H1 (cell line): ENCODE measurements at regions not wholly inside any gene's neighbourhood (a gene's known extent, or its start where the extent isn't known, plus 50 kb on each side); places are given as distances from the start of the nearest gene placed in this dataset.

ENCODE experiments used
- CTCF ChIA-PET: fragments of 300-600 bp; sonication (Branson Sonifier 250); formaldehyde crosslinking; loops from one replicate; lab custom pipeline; 2021; ENCODE audit not compliant: partially characterized antibody; lab: Charles Lee
- POLR2A ChIA-PET: fragments of 300-600 bp; sonication (Branson Sonifier 250); formaldehyde crosslinking; loops from one replicate; lab custom pipeline; 2021; ENCODE audit warnings: inconsistent platforms; ENCODE audit not compliant: partially characterized antibody; lab: Charles Lee
- DNase-seq, 2 experiments: peaks; one replicate each; pipeline versions ENCODE4 v3.0.0 to v3.0.0-alpha.2; 2010 to 2022; ENCODE audit warnings: low spot score in 2 of 2, low read depth in 1 of 2, mixed read lengths in 1 of 2
- FAIRE-seq: peaks from 2 replicates; lab custom pipeline; 2011; peaks lifted over from hg19 to GRCh38; lab: Jason Lieb, UNC
- H2AFZ ChIP-seq: 2 replicates; pipeline ENCODE4 v1.8.1; 2012; ENCODE audit warnings: low read length, inconsistent platforms
- H2AK5ac ChIP-seq: 2 replicates; pipeline ENCODE4 v1.6.1; 2013; ENCODE audit warnings: low read depth, low read length
- H2BK120ac ChIP-seq: replicated peaks from 2 replicates; pipeline ENCODE3; 2013; ENCODE audit warnings: low read depth, low read length, inconsistent platforms
- H2BK12ac ChIP-seq: 2 replicates; pipeline ENCODE4 v1.6.1; 2013; ENCODE audit warnings: low read depth, low read length
- H2BK15ac ChIP-seq: 2 replicates; pipeline ENCODE4 v1.6.1; 2013; ENCODE audit warnings: low read length
- H2BK20ac ChIP-seq: 2 replicates; pipeline ENCODE4 v1.6.1; 2013; ENCODE audit warnings: low read length
- H2BK5ac ChIP-seq: 2 replicates; pipeline ENCODE4 v1.6.1; 2013; ENCODE audit warnings: low read depth, low read length
- H3K14ac ChIP-seq: 2 replicates; pipeline ENCODE4 v1.6.1; 2013; ENCODE audit warnings: inconsistent platforms; ENCODE audit not compliant: insufficient read length
- H3K18ac ChIP-seq: 2 replicates; pipeline ENCODE4 v1.6.1; 2013; ENCODE audit warnings: low read length; ENCODE audit errors: extremely low read depth
- H3K23ac ChIP-seq: 2 replicates; pipeline ENCODE4 v1.6.1; 2013; ENCODE audit warnings: inconsistent platforms; ENCODE audit not compliant: insufficient read length
- H3K23me2 ChIP-seq: 2 replicates; pipeline ENCODE4 v1.6.1; 2013; ENCODE audit warnings: low read depth, low read length
- H3K27ac ChIP-seq: 2 replicates; pipeline ENCODE4 v1.6.1; 2011; ENCODE audit warnings: low read depth, low read length, inconsistent platforms
- H3K27me3 ChIP-seq, 4 experiments: replicated peaks in 1 of 4; 1 replicate in 1 of 4; 2 replicates in 3 of 4; pipeline versions ENCODE4 v1.6.1 to v1.8.1; 2011 to 2013; ENCODE audit warnings: low read length in 3 of 4, mild to moderate bottlenecking in 3 of 4, inconsistent platforms in 2 of 4, mixed read lengths in 2 of 4, moderate library complexity in 1 of 4; ENCODE audit not compliant: control insufficient read depth in 3 of 4, insufficient read depth in 3 of 4; ENCODE audit errors: extremely low read depth in 1 of 4
- H3K36me3 ChIP-seq, 4 experiments: 2 replicates each; pipeline versions ENCODE4 v1.6.1 to v1.8.1; 2011 to 2013; ENCODE audit warnings: mild to moderate bottlenecking in 4 of 4, low read length in 3 of 4, moderate library complexity in 2 of 4, control low read depth in 1 of 4, inconsistent platforms in 1 of 4; ENCODE audit not compliant: insufficient read depth in 4 of 4, control insufficient read depth in 2 of 4
- H3K4ac ChIP-seq: replicated peaks from 2 replicates; pipeline ENCODE3; 2013; ENCODE audit warnings: low read length, low read depth, mixed read lengths, inconsistent platforms; ENCODE audit not compliant: insufficient read length
- H3K4me1 ChIP-seq, 4 experiments: replicated peaks in 1 of 4; 1 replicate in 1 of 4; 2 replicates in 3 of 4; pipeline versions ENCODE4 v1.6.1 to v1.8.1; 2011 to 2013; ENCODE audit warnings: low read length in 3 of 4, inconsistent platforms in 2 of 4, mixed read lengths in 1 of 4; ENCODE audit not compliant: insufficient read depth in 4 of 4, control insufficient read depth in 3 of 4
- H3K4me2 ChIP-seq, 2 experiments: 2 replicates each; pipeline versions ENCODE4 v1.6.1 to v1.8.1; 2011 to 2013; ENCODE audit warnings: low read depth in 2 of 2, low read length in 2 of 2, control low read depth in 1 of 2, inconsistent platforms in 1 of 2, mild to moderate bottlenecking in 1 of 2; ENCODE audit not compliant: insufficient read depth in 1 of 2
- H3K4me3 ChIP-seq, 4 experiments: fragments of 200-600, 300-600 bp in 1 of 4; sonication (generic), shearing (Covaris generic), sonication (Bioruptor Twin) in 1 of 4; 2 replicates each; pipeline versions ENCODE4 v1.5.1 to v1.8.1; 2011 to 2016; ENCODE audit warnings: low read length in 4 of 4, low read depth in 3 of 4, control low read depth in 2 of 4, inconsistent platforms in 2 of 4, mild to moderate bottlenecking in 2 of 4, mixed read lengths in 1 of 4, moderate library complexity in 1 of 4; ENCODE audit not compliant: insufficient read depth in 2 of 4; ENCODE audit errors: extremely low read depth in 1 of 4
- H3K56ac ChIP-seq: replicated peaks from 2 replicates; pipeline ENCODE3; 2013; ENCODE audit warnings: low read depth, mild to moderate bottlenecking, mixed read lengths, low read length, inconsistent platforms; ENCODE audit not compliant: insufficient read length
- H3K79me1 ChIP-seq: 2 replicates; pipeline ENCODE4 v1.6.1; 2013; ENCODE audit warnings: low read depth, low read length, control low read depth
- H3K79me2 ChIP-seq, 2 experiments: 2 replicates each; pipeline versions ENCODE4 v1.6.1 to v1.8.1; 2012 to 2013; ENCODE audit warnings: low read length in 2 of 2, mild to moderate bottlenecking in 2 of 2, inconsistent platforms in 1 of 2; ENCODE audit not compliant: insufficient read depth in 2 of 2, control insufficient read depth in 1 of 2
- H3K9ac ChIP-seq, 4 experiments: replicated peaks in 1 of 4; 1 replicate in 1 of 4; 2 replicates in 3 of 4; pipeline versions ENCODE4 v1.6.1 to v1.8.1; 2011 to 2013; ENCODE audit warnings: low read depth in 3 of 4, low read length in 3 of 4, control low read depth in 2 of 4, mild to moderate bottlenecking in 2 of 4, moderate library complexity in 2 of 4, inconsistent platforms in 1 of 4; ENCODE audit errors: extremely low read depth in 1 of 4
- H3K9me3 ChIP-seq, 2 experiments: 2 replicates each; pipeline versions ENCODE4 v1.6.1 to v1.8.1; 2012 to 2013; ENCODE audit warnings: mild to moderate bottlenecking in 2 of 2, moderate library complexity in 2 of 2, control low read depth in 1 of 2, inconsistent platforms in 1 of 2, low read depth in 1 of 2, low read length in 1 of 2, mixed read lengths in 1 of 2; ENCODE audit not compliant: insufficient read depth in 2 of 2
- H4K20me1 ChIP-seq, 2 experiments: replicated peaks in 1 of 2; 2 replicates each; pipeline versions ENCODE3 to v1.8.1; 2011 to 2013; ENCODE audit warnings: inconsistent platforms in 2 of 2, low read length in 2 of 2, mild to moderate bottlenecking in 1 of 2; ENCODE audit not compliant: insufficient read depth in 2 of 2, control insufficient read depth in 1 of 2
- H4K5ac ChIP-seq: 2 replicates; pipeline ENCODE4 v1.6.1; 2013; ENCODE audit warnings: low read length, low read depth, mixed read lengths, inconsistent platforms; ENCODE audit not compliant: insufficient read length
- H4K8ac ChIP-seq: 2 replicates; pipeline ENCODE4 v1.8.0; 2013; ENCODE audit warnings: mild to moderate bottlenecking, moderate library complexity, low read length, inconsistent platforms; ENCODE audit not compliant: insufficient read depth; ENCODE audit errors: extremely low read depth
- H4K91ac ChIP-seq: replicated peaks from 2 replicates; pipeline ENCODE3; 2013; ENCODE audit warnings: low read length, mixed read lengths, inconsistent platforms; ENCODE audit not compliant: insufficient read length
- BCL11A ChIP-seq, 2 experiments: IDR thresholded peaks; one replicate each; pipeline ENCODE4 v1.6.1; 2011; ENCODE audit warnings: low read depth in 2 of 2, low read length in 2 of 2, mild to moderate bottlenecking in 2 of 2
- CHD2 ChIP-seq: IDR thresholded peaks from 2 replicates; pipeline ENCODE4 v1.6.1; 2012; ENCODE audit warnings: low read length, improper control_type of control experiment
- E2F6 ChIP-seq: IDR thresholded peaks from 2 replicates; pipeline ENCODE4 v1.6.1; 2012; ENCODE audit warnings: inconsistent platforms
- JUN ChIP-seq: IDR thresholded peaks from 2 replicates; pipeline ENCODE4 v1.6.1; 2011; ENCODE audit warnings: low read depth, mild to moderate bottlenecking, improper control_type of control experiment, low read length
- MAX ChIP-seq: IDR thresholded peaks from 2 replicates; pipeline ENCODE4 v1.6.1; 2012; ENCODE audit warnings: inconsistent platforms
- NRF1 ChIP-seq: IDR thresholded peaks from 2 replicates; pipeline ENCODE4 v1.6.1; 2011; ENCODE audit warnings: mild to moderate bottlenecking, low read depth, low read length, improper control_type of control experiment
- SAP30 ChIP-seq: fragments of 300-600 bp; sonication (generic); IDR thresholded peaks from 2 replicates; pipeline ENCODE4 v1.7.1; 2012; ENCODE audit warnings: low read length, moderate library complexity, mild to moderate bottlenecking, inconsistent platforms; ENCODE audit not compliant: insufficient read depth, insufficient replicate concordance
- SIRT6 ChIP-seq: IDR thresholded peaks from one replicate; pipeline ENCODE4 v1.7.1; 2012; ENCODE audit warnings: low read length, inconsistent platforms
- TBP ChIP-seq: IDR thresholded peaks from 2 replicates; pipeline ENCODE4 v1.6.1; 2011; ENCODE audit warnings: low read depth, low read length, improper control_type of control experiment
- ZNF274 ChIP-seq: IDR thresholded peaks from 2 replicates; pipeline ENCODE4 v1.7.0; 2012; ENCODE audit warnings: low read length, borderline replicate concordance; ENCODE audit errors: extremely low read depth
- WGBS, 2 experiments: shearing (Covaris generic) in 1 of 2; methylation state at CpG; one replicate each; pipeline versions ENCODE4 v1.1.6 to v1.1.7; 2013 to 2015; ENCODE audit warnings: low lambda C conversion rate in 2 of 2, mixed read lengths in 2 of 2, inconsistent platforms in 1 of 2, low coverage in 1 of 2, missing lambda C conversion rate in 1 of 2; ENCODE audit not compliant: insufficient replicate concordance in 2 of 2, insufficient coverage in 1 of 2, insufficient read length in 1 of 2; ENCODE audit errors: extremely low coverage in 1 of 2, missing lambda C conversion rate in 1 of 2; 5-methylcytosine and 5-hydroxymethylcytosine counted together
- TF ChIP-seq, protein P1 (sequence below), 3 experiments: IDR thresholded peaks; 1 replicate in 2 of 3; 2 replicates in 1 of 3; pipeline versions ENCODE4 v1.5.1 to v1.6.1; 2011; ENCODE audit warnings: low read length in 3 of 3, mild to moderate bottlenecking in 3 of 3, inconsistent platforms in 2 of 3, low read depth in 1 of 3, moderate library complexity in 1 of 3; ENCODE audit not compliant: insufficient read depth in 1 of 3; ENCODE audit errors: control extremely low read depth in 1 of 3

GRCh38 chr12:47442310-47442709, 263.5 kb downstream of the RPAP3 start:
- Histone ChIP-seq H4K8ac (no peak overlapping the region), H4K91ac (no peak overlapping the region), H4K20me1 (no peaks in the 10 kb centered on the region), H3K27ac (no peak overlapping the region), H3K9ac (no peak overlapping the region), H3K36me3 (no peaks in the 10 kb centered on the region), H2BK120ac (no peak overlapping the region), H2AK5ac (no peak overlapping the region), H2BK15ac (no peak overlapping the region), H3K23ac (no peak overlapping the region), H3K27me3 (no peaks in the 10 kb centered on the region), H3K79me2 (no peaks in the 10 kb centered on the region), H3K23me2 (peaks cover 1% of the 10 kb centered on the region; the same call in 1 of the 2 replicates), H2BK12ac (no peak overlapping the region), H3K4ac (no peak overlapping the region), H2AFZ (no peak overlapping the region), H3K56ac (no peak overlapping the region), H3K4me1 (no peaks in the 10 kb centered on the region), H2BK5ac (no peak overlapping the region), H3K9me3 (peaks cover 3 to 30% of the 10 kb centered on the region in 2 experiments; a peak in 3 of 4 replicates), H3K14ac (no peak overlapping the region), H3K4me2 (no peak overlapping the region), H3K4me3 (no peak overlapping the region), H3K18ac (no peak overlapping the region), H2BK20ac (no peak overlapping the region), H4K5ac (no peak overlapping the region), H3K79me1 (no peaks in the 10 kb centered on the region)
- ChIA-PET CTCF (no interaction called here), POLR2A (no interaction called here)
- no peak for FAIRE-seq
- no peak for DNase-seq
- WGBS, 2 experiments, result 79% methylated on average over 1 of the region's 1 CpG; no CpG with 5 or more reads in 1 of the 2 experiments
- TF ChIP-seq, protein P1, sequence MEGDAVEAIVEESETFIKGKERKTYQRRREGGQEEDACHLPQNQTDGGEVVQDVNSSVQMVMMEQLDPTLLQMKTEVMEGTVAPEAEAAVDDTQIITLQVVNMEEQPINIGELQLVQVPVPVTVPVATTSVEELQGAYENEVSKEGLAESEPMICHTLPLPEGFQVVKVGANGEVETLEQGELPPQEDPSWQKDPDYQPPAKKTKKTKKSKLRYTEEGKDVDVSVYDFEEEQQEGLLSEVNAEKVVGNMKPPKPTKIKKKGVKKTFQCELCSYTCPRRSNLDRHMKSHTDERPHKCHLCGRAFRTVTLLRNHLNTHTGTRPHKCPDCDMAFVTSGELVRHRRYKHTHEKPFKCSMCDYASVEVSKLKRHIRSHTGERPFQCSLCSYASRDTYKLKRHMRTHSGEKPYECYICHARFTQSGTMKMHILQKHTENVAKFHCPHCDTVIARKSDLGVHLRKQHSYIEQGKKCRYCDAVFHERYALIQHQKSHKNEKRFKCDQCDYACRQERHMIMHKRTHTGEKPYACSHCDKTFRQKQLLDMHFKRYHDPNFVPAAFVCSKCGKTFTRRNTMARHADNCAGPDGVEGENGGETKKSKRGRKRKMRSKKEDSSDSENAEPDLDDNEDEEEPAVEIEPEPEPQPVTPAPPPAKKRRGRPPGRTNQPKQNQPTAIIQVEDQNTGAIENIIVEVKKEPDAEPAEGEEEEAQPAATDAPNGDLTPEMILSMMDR (IDR thresholded peaks at IDR 0.05; ENCODE audit: control extremely low read depth in 1 of 3, insufficient read depth in 1 of 3, low read depth in 1 of 3, low read length in 3 of 3), result no peak
- TF ChIP-seq JUN (no peak), NRF1 (no peak), SAP30 (no peak), E2F6 (no peak), CHD2 (no peak), TBP (no peak), ZNF274 (no peak), SIRT6 (no peak), BCL11A (IDR thresholded peaks at IDR 0.05; ENCODE audit: low read depth in 2 of 2, low read length in 2 of 2) (no peak), MAX (no peak)
